GM23338 (cell line): ENCODE measurements at regions not wholly inside any gene's neighbourhood (a gene's known extent, or its start where the extent isn't known, plus 50 kb on each side); places are given as distances from the start of the nearest gene placed in this dataset.

Experiments
- ATAC-seq: fragments of 200-7000 bp; cut with Tn5 transposase; 3 replicates; pipeline ENCODE4 v1.9.1; 2020
- DNase-seq: peaks from one replicate; pipeline ENCODE4 v3.0.0-alpha.2; 2015; ENCODE audit warnings: low spot score
- H2AFZ ChIP-seq: fragments of 200-600 bp; sonication (generic); 2 replicates; pipeline ENCODE4 v1.8.0; 2016; ENCODE audit warnings: antibody characterized with exemption, mild to moderate bottlenecking, moderate library complexity
- H3F3A ChIP-seq: fragments of 200-600 bp; sonication (generic); replicated peaks from 2 replicates; pipeline ENCODE4 v1.8.0; 2017; ENCODE audit warnings: antibody characterized with exemption, mixed run types, low read depth
- H3K27ac ChIP-seq: fragments of 200-600 bp; sonication (generic); 2 replicates; pipeline ENCODE4 v1.6.1; 2016; ENCODE audit warnings: low read depth
- H3K27me3 ChIP-seq: fragments of 200-600 bp; sonication (generic); 2 replicates; pipeline ENCODE4 v1.8.0; 2016; ENCODE audit warnings: mild to moderate bottlenecking, mixed run types, moderate library complexity; ENCODE audit not compliant: insufficient read depth
- H3K36me3 ChIP-seq: fragments of 200-600 bp; sonication (generic); 2 replicates; pipeline ENCODE4 v1.8.0; 2016; ENCODE audit warnings: mild to moderate bottlenecking; ENCODE audit not compliant: insufficient read depth
- H3K4me1 ChIP-seq: fragments of 200-600 bp; sonication (generic); 2 replicates; pipeline ENCODE4 v1.8.0; 2016; ENCODE audit warnings: mild to moderate bottlenecking, moderate library complexity; ENCODE audit not compliant: insufficient read depth
- H3K4me2 ChIP-seq: fragments of 200-600 bp; sonication (generic); 2 replicates; pipeline ENCODE4 v1.7.1; 2017; ENCODE audit warnings: mixed run types
- H3K4me3 ChIP-seq: fragments of 200-600 bp; sonication (generic); 2 replicates; pipeline ENCODE4 v1.6.1; 2016; ENCODE audit warnings: mixed run types
- H3K79me2 ChIP-seq: fragments of 200-600 bp; sonication (generic); replicated peaks from 2 replicates; pipeline ENCODE4 v1.8.0; 2017; ENCODE audit warnings: mild to moderate bottlenecking; ENCODE audit not compliant: insufficient read depth
- H3K9me2 ChIP-seq: fragments of 200-600 bp; sonication (generic); 2 replicates; pipeline ENCODE4 v1.8.0; 2017; ENCODE audit not compliant: insufficient read depth
- H4K20me1 ChIP-seq: fragments of 200-600 bp; sonication (generic); replicated peaks from 2 replicates; pipeline ENCODE4 v1.8.0; 2017; ENCODE audit warnings: mild to moderate bottlenecking; ENCODE audit not compliant: insufficient read depth
- H3K27ac Mint-ChIP-seq: 2 replicates; pipeline ENCODE4 v1.8.0; 2020; ENCODE audit warnings: inconsistent platforms, mild to moderate bottlenecking, moderate library complexity, mixed read lengths
- H3K27me3 Mint-ChIP-seq: 3 replicates; pipeline ENCODE4 v1.8.0; 2022; ENCODE audit warnings: low read depth, mild to moderate bottlenecking, moderate library complexity, mixed read lengths, inconsistent platforms; ENCODE audit not compliant: insufficient read depth, poor library complexity
- H3K36me3 Mint-ChIP-seq: 3 replicates; pipeline ENCODE4 v1.8.0; 2021; ENCODE audit warnings: low read depth, mild to moderate bottlenecking, inconsistent platforms, moderate library complexity, mixed read lengths
- H3K4me1 Mint-ChIP-seq: 3 replicates; pipeline ENCODE4 v1.8.0; 2020; ENCODE audit warnings: mild to moderate bottlenecking, inconsistent platforms, mixed read lengths
- H3K4me3 Mint-ChIP-seq: 3 replicates; pipeline ENCODE4 v1.8.0; 2021; ENCODE audit warnings: moderate library complexity, mild to moderate bottlenecking, inconsistent platforms, mixed read lengths
- H3K9me3 Mint-ChIP-seq: 3 replicates; pipeline ENCODE4 v1.8.0; 2020; ENCODE audit warnings: moderate library complexity, mild to moderate bottlenecking, inconsistent platforms, mixed read lengths
- CREB1 ChIP-seq: fragments of 250-450 bp; sonication (Bioruptor Pico); IDR thresholded peaks from 2 replicates; pipeline ENCODE4 v1.5.0; 2020; ENCODE audit warnings: low read depth, mild to moderate bottlenecking, moderate library complexity
- EZH2 ChIP-seq: fragments of 200-600 bp; sonication (generic); IDR thresholded peaks from one replicate; pipeline ENCODE4 v1.8.0; 2017; ENCODE audit warnings: antibody characterized with exemption, mild to moderate bottlenecking, low read depth; ENCODE audit not compliant: unreplicated experiment
- EZH2phosphoT487 ChIP-seq: fragments of 200-600 bp; sonication (generic); IDR thresholded peaks from one replicate; pipeline ENCODE4 v1.8.1; 2018; ENCODE audit warnings: antibody characterized with exemption; ENCODE audit not compliant: unreplicated experiment
- JUNB ChIP-seq: IDR thresholded peaks from one replicate; pipeline ENCODE4 v1.6.1; 2016; ENCODE audit warnings: antibody characterized with exemption; ENCODE audit not compliant: unreplicated experiment
- NANOG ChIP-seq: IDR thresholded peaks from 2 replicates; pipeline ENCODE4 v1.6.1; 2016; ENCODE audit warnings: antibody characterized with exemption, borderline replicate concordance
- POLR2AphosphoS5 ChIP-seq: IDR thresholded peaks from 2 replicates; pipeline ENCODE4 v1.6.1; 2016; ENCODE audit warnings: antibody characterized with exemption, low read depth
- STAT1 ChIP-seq: IDR thresholded peaks from one replicate; pipeline ENCODE4 v1.6.1; 2016; ENCODE audit warnings: antibody characterized with exemption; ENCODE audit not compliant: unreplicated experiment
- ZNF114 ChIP-seq: fragments of 250-450 bp; sonication (Bioruptor Pico); IDR thresholded peaks from 2 replicates; pipeline ENCODE4 v1.5.0; 2020; ENCODE audit warnings: mild to moderate bottlenecking, moderate library complexity
- ZNF331 ChIP-seq: fragments of 250-450 bp; sonication (Bioruptor Pico); IDR thresholded peaks from 2 replicates; pipeline ENCODE4 v1.5.0; 2020; ENCODE audit warnings: low read depth, mild to moderate bottlenecking, moderate library complexity
- ZNF462 ChIP-seq: fragments of 250-450 bp; sonication (Bioruptor Pico); IDR thresholded peaks from 2 replicates; pipeline ENCODE4 v1.5.0; 2020; ENCODE audit warnings: mild to moderate bottlenecking, moderate library complexity
- TF ChIP-seq, protein P1 (sequence below), 2 experiments: fragments of 200-600 bp in 1 of 2; sonication (generic) in 1 of 2; conservative IDR thresholded peaks; 2 replicates each; pipeline versions ENCODE4 v1.5.1 to v1.6.1; 2016 to 2017; ENCODE audit warnings: antibody characterized with exemption in 2 of 2, low read depth in 2 of 2, mild to moderate bottlenecking in 2 of 2, moderate library complexity in 1 of 2
- TF ChIP-seq, protein P2 (sequence below): IDR thresholded peaks from 2 replicates; pipeline ENCODE4 v1.6.1; 2016; ENCODE audit warnings: antibody characterized with exemption
- TF ChIP-seq, protein P3 (sequence below): IDR thresholded peaks from one replicate; pipeline ENCODE4 v1.6.1; 2018; ENCODE audit warnings: antibody characterized with exemption; ENCODE audit not compliant: unreplicated experiment

DNA sequence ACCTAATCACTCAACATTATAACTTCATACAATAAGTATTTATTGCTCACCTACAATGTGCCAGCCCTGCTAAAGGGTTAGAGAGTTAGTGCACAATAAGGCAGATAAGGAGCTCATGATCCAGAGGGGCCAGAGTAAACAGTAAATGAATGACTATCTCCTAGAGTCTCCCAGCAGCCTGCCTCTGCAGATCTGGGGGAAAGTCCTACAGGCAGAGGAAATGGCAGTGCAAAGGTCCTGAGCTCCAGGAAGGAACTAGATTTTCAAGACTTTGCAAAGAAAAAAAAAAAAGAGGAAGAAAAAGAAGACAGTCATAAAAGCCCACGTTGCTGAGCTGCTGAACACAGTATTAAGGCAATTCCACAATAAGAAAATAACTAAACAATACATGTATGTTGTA lies 160.1 kb downstream of the SIM1 start:
- peak; percentile 38; the same call in 2 of the 3 replicates for ATAC-seq
- Histone ChIP-seq H3K79me2 (no peaks in the 10 kb centered on the region), H3K4me2 (no peak overlapping the region), H3K27ac (no peak overlapping the region), H3K36me3 (no peaks in the 10 kb centered on the region), H4K20me1 (no peaks in the 10 kb centered on the region), H3K4me1 (peaks cover 43% of the 10 kb centered on the region), H2AFZ (no peak overlapping the region), H3K4me3 (no peak overlapping the region), H3K27me3 (no peaks in the 10 kb centered on the region), H3K9me2 (no peaks in the 10 kb centered on the region), H3F3A (no peaks in the 10 kb centered on the region)
- Mint-ChIP-seq H3K4me1 (peaks cover 38% of the 10 kb centered on the region), H3K27ac (no peak overlapping the region), H3K4me3 (no peak overlapping the region), H3K36me3 (no peaks in the 10 kb centered on the region), H3K9me3 (no peaks in the 10 kb centered on the region), H3K27me3 (no peaks in the 10 kb centered on the region)
- DNase-seq, result no peak
- TF ChIP-seq JUNB (no peak), EZH2phosphoT487 (no peak), ZNF462 (CRISPR knock-in tag) (no peak), NANOG (no peak), EZH2 (no peak), STAT1 (no peak), CREB1 (CRISPR knock-in tag) (no peak), ZNF114 (no peak), ZNF331 (CRISPR knock-in tag) (no peak), POLR2AphosphoS5 (no peak)
- TF ChIP-seq, protein P1, sequence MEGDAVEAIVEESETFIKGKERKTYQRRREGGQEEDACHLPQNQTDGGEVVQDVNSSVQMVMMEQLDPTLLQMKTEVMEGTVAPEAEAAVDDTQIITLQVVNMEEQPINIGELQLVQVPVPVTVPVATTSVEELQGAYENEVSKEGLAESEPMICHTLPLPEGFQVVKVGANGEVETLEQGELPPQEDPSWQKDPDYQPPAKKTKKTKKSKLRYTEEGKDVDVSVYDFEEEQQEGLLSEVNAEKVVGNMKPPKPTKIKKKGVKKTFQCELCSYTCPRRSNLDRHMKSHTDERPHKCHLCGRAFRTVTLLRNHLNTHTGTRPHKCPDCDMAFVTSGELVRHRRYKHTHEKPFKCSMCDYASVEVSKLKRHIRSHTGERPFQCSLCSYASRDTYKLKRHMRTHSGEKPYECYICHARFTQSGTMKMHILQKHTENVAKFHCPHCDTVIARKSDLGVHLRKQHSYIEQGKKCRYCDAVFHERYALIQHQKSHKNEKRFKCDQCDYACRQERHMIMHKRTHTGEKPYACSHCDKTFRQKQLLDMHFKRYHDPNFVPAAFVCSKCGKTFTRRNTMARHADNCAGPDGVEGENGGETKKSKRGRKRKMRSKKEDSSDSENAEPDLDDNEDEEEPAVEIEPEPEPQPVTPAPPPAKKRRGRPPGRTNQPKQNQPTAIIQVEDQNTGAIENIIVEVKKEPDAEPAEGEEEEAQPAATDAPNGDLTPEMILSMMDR (conservative IDR thresholded peaks at IDR 0.05; ENCODE audit: low read depth in 2 of 2), result no peak
- TF ChIP-seq, protein P2, sequence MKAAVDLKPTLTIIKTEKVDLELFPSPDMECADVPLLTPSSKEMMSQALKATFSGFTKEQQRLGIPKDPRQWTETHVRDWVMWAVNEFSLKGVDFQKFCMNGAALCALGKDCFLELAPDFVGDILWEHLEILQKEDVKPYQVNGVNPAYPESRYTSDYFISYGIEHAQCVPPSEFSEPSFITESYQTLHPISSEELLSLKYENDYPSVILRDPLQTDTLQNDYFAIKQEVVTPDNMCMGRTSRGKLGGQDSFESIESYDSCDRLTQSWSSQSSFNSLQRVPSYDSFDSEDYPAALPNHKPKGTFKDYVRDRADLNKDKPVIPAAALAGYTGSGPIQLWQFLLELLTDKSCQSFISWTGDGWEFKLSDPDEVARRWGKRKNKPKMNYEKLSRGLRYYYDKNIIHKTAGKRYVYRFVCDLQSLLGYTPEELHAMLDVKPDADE, result no peak
- TF ChIP-seq, protein P3, sequence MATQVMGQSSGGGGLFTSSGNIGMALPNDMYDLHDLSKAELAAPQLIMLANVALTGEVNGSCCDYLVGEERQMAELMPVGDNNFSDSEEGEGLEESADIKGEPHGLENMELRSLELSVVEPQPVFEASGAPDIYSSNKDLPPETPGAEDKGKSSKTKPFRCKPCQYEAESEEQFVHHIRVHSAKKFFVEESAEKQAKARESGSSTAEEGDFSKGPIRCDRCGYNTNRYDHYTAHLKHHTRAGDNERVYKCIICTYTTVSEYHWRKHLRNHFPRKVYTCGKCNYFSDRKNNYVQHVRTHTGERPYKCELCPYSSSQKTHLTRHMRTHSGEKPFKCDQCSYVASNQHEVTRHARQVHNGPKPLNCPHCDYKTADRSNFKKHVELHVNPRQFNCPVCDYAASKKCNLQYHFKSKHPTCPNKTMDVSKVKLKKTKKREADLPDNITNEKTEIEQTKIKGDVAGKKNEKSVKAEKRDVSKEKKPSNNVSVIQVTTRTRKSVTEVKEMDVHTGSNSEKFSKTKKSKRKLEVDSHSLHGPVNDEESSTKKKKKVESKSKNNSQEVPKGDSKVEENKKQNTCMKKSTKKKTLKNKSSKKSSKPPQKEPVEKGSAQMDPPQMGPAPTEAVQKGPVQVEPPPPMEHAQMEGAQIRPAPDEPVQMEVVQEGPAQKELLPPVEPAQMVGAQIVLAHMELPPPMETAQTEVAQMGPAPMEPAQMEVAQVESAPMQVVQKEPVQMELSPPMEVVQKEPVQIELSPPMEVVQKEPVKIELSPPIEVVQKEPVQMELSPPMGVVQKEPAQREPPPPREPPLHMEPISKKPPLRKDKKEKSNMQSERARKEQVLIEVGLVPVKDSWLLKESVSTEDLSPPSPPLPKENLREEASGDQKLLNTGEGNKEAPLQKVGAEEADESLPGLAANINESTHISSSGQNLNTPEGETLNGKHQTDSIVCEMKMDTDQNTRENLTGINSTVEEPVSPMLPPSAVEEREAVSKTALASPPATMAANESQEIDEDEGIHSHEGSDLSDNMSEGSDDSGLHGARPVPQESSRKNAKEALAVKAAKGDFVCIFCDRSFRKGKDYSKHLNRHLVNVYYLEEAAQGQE, result no peak
